ENCODE measurements at regions not wholly inside any gene's neighbourhood (a gene's known extent, or its start where the extent isn't known, plus 50 kb on each side); places are given as distances from the start of the nearest gene placed in this dataset.

DNA sequence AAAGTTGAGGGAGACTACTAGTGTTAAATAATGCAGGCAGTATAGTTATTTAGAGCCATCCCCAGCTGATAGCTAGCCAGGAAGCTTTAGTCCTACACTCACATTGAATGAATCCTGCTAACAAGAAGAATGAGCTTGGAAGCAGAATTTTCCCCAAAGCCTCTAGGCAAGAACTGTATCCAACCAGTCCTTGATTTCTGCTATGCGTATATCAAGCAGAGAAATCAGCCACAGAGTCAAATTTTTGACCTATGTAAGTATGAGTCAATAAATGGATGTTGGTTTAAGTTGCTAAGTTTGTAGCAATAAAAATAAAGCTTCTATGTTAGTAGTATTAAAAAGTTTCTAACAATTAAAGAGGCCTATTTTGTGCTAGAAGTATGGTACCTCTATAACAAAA lies 672.1 kb upstream of the CHD1 start:
- H3K9me2 ChIP-seq: no peaks in the 10 kb centered on the region
- H2AFZ ChIP-seq (ENCODE audit: low read depth): no peak overlapping the region
- H3K79me2 ChIP-seq (ENCODE audit: insufficient read depth): no peaks in the 10 kb centered on the region
- no peak overlapping the region for H3K27ac ChIP-seq (ENCODE audit: low read depth in 2 of 2, low read length in 1 of 2)
- no peaks in the 10 kb centered on the region; a peak in 1 of 4 replicates for H3K4me1 ChIP-seq (ENCODE audit: control insufficient read depth in 1 of 2, insufficient read depth in 2 of 2, low read depth in 1 of 2, low read length in 1 of 2)
- ChIA-PET CTCF (no interaction called here), POLR2A (no interaction called here)
- TF ChIP-seq FOXM1 (IDR thresholded peaks at IDR 0.05; ENCODE audit: low read depth): no peak
- no peak for TF ChIP-seq TAF1 (IDR thresholded peaks at IDR 0.05; ENCODE audit: borderline replicate concordance, low read depth, low read length)
- TF ChIP-seq, protein P1, sequence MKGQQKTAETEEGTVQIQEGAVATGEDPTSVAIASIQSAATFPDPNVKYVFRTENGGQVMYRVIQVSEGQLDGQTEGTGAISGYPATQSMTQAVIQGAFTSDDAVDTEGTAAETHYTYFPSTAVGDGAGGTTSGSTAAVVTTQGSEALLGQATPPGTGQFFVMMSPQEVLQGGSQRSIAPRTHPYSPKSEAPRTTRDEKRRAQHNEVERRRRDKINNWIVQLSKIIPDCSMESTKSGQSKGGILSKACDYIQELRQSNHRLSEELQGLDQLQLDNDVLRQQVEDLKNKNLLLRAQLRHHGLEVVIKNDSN (IDR thresholded peaks at IDR 0.05; ENCODE audit: borderline replicate concordance, low read depth): no peak
- TF ChIP-seq GABPA (IDR thresholded peaks at IDR 0.05; ENCODE audit: low read depth): no peak
- TF ChIP-seq TCF12 (IDR thresholded peaks at IDR 0.05): no peak
- TF ChIP-seq SMC3 (IDR thresholded peaks at IDR 0.05; ENCODE audit: low read depth, low read length): no peak
- no peak for TF ChIP-seq EZH2phosphoT487 (IDR thresholded peaks at IDR 0.05; ENCODE audit: borderline replicate concordance, low read depth)
- no peak for TF ChIP-seq RFX5 (IDR thresholded peaks at IDR 0.05; ENCODE audit: low read length)
- no peak for TF ChIP-seq ELF1 (IDR thresholded peaks at IDR 0.05)
- no peak for TF ChIP-seq FOSL2 (IDR thresholded peaks at IDR 0.05; ENCODE audit: borderline replicate concordance, low read depth)
- TF ChIP-seq, protein P2, sequence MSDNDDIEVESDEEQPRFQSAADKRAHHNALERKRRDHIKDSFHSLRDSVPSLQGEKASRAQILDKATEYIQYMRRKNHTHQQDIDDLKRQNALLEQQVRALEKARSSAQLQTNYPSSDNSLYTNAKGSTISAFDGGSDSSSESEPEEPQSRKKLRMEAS (IDR thresholded peaks at IDR 0.05; ENCODE audit: low read depth): no peak
- TF ChIP-seq, protein P3, sequence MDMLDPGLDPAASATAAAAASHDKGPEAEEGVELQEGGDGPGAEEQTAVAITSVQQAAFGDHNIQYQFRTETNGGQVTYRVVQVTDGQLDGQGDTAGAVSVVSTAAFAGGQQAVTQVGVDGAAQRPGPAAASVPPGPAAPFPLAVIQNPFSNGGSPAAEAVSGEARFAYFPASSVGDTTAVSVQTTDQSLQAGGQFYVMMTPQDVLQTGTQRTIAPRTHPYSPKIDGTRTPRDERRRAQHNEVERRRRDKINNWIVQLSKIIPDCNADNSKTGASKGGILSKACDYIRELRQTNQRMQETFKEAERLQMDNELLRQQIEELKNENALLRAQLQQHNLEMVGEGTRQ (IDR thresholded peaks at IDR 0.05; ENCODE audit: borderline replicate concordance, low read depth, low read length): no peak
- TF ChIP-seq, protein P4, sequence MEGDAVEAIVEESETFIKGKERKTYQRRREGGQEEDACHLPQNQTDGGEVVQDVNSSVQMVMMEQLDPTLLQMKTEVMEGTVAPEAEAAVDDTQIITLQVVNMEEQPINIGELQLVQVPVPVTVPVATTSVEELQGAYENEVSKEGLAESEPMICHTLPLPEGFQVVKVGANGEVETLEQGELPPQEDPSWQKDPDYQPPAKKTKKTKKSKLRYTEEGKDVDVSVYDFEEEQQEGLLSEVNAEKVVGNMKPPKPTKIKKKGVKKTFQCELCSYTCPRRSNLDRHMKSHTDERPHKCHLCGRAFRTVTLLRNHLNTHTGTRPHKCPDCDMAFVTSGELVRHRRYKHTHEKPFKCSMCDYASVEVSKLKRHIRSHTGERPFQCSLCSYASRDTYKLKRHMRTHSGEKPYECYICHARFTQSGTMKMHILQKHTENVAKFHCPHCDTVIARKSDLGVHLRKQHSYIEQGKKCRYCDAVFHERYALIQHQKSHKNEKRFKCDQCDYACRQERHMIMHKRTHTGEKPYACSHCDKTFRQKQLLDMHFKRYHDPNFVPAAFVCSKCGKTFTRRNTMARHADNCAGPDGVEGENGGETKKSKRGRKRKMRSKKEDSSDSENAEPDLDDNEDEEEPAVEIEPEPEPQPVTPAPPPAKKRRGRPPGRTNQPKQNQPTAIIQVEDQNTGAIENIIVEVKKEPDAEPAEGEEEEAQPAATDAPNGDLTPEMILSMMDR (IDR thresholded peaks at IDR 0.05): no peak
- no peak for TF ChIP-seq NRF1 (IDR thresholded peaks at IDR 0.05; ENCODE audit: low read depth, low read length)
- TF ChIP-seq, protein P5, sequence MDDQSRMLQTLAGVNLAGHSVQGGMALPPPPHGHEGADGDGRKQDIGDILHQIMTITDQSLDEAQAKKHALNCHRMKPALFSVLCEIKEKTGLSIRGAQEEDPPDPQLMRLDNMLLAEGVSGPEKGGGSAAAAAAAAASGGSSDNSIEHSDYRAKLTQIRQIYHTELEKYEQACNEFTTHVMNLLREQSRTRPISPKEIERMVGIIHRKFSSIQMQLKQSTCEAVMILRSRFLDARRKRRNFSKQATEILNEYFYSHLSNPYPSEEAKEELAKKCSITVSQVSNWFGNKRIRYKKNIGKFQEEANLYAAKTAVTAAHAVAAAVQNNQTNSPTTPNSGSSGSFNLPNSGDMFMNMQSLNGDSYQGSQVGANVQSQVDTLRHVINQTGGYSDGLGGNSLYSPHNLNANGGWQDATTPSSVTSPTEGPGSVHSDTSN (IDR thresholded peaks at IDR 0.05): no peak
- TF ChIP-seq, protein P6, sequence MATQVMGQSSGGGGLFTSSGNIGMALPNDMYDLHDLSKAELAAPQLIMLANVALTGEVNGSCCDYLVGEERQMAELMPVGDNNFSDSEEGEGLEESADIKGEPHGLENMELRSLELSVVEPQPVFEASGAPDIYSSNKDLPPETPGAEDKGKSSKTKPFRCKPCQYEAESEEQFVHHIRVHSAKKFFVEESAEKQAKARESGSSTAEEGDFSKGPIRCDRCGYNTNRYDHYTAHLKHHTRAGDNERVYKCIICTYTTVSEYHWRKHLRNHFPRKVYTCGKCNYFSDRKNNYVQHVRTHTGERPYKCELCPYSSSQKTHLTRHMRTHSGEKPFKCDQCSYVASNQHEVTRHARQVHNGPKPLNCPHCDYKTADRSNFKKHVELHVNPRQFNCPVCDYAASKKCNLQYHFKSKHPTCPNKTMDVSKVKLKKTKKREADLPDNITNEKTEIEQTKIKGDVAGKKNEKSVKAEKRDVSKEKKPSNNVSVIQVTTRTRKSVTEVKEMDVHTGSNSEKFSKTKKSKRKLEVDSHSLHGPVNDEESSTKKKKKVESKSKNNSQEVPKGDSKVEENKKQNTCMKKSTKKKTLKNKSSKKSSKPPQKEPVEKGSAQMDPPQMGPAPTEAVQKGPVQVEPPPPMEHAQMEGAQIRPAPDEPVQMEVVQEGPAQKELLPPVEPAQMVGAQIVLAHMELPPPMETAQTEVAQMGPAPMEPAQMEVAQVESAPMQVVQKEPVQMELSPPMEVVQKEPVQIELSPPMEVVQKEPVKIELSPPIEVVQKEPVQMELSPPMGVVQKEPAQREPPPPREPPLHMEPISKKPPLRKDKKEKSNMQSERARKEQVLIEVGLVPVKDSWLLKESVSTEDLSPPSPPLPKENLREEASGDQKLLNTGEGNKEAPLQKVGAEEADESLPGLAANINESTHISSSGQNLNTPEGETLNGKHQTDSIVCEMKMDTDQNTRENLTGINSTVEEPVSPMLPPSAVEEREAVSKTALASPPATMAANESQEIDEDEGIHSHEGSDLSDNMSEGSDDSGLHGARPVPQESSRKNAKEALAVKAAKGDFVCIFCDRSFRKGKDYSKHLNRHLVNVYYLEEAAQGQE (IDR thresholded peaks at IDR 0.05; ENCODE audit: low read depth, low read length): no peak
- no peak for TF ChIP-seq MXI1 (IDR thresholded peaks at IDR 0.05; ENCODE audit: low read depth, low read length)
- TF ChIP-seq RCOR1 (IDR thresholded peaks at IDR 0.05; ENCODE audit: low read length): no peak
- TF ChIP-seq JUND (IDR thresholded peaks at IDR 0.05): no peak
- no peaks in the 10 kb centered on the region for H3F3A ChIP-seq (replicated peaks; ENCODE audit: insufficient read depth)
- no peak overlapping the region for H3K4me2 ChIP-seq
- no peak for DNase-seq
- H4K20me1 ChIP-seq (ENCODE audit: insufficient read depth): no peaks in the 10 kb centered on the region
- 4% methylated on average over 1 of the region's 1 CpG for WGBS (ENCODE audit: low lambda C conversion rate)
- H3K36me3 ChIP-seq (replicated peaks in 1 of 2; ENCODE audit: control insufficient read depth in 1 of 2, insufficient read depth in 2 of 2, low read length in 1 of 2): no peaks in the 10 kb centered on the region
- no peaks in the 10 kb centered on the region for H3K27me3 ChIP-seq (ENCODE audit: insufficient read depth)
- H3K9me3 ChIP-seq: no peaks in the 10 kb centered on the region
- no peak overlapping the region for H3K9ac ChIP-seq
- no peak overlapping the region for H3K4me3 ChIP-seq (ENCODE audit: low read depth in 2 of 2, low read length in 1 of 2)

All from SK-N-SH (cell line).